ENCODE measurements at regions not wholly inside any gene's neighbourhood (a gene's known extent, or its start where the extent isn't known, plus 50 kb on each side); places are given as distances from the start of the nearest gene placed in this dataset.

DNA sequence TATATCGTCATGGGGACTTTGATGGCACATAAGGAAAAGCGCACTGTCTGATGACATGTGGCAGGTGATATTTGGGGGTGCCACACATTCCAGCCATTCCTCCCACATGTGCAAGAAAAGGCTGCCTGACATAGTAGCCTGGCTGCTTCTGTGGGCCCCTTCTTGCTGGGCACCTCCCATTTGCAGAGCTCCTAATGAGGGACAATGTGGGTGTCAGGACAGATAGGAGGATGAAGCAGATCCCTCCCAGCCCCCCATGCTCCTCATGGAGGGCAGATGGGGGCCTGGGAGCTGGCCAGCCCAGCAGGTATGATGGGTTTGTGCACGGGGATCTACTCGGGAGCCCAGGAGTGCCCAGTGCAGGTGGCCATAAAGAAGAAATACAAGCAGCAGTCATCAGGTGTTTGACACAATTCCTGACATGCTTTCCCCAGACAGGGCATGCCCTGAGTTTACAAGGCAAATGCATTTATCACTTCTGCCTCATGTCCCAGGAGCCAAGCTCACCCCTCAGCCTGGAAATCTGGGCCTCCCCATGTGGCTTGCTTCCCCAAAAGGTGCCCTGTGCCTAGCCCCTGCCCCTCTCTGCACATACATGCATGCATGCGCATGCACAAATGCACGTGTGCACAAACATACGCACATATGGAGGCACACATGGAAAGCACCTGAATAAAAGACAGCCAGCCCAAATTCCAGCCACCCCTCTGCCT, 260.6 kb upstream of the RPL38 start:
- H3K4me3 Mint-ChIP-seq (ENCODE audit: unreplicated experiment), result no peak overlapping the region
- peaks cover 5% of the 10 kb centered on the region for H3K4me1 Mint-ChIP-seq (ENCODE audit: unreplicated experiment)
- peaks cover 6% of the 10 kb centered on the region for H3K27me3 Mint-ChIP-seq (ENCODE audit: unreplicated experiment)
- DNase-seq (ENCODE audit: low spot score), result no peak
- TF ChIP-seq, protein P1, sequence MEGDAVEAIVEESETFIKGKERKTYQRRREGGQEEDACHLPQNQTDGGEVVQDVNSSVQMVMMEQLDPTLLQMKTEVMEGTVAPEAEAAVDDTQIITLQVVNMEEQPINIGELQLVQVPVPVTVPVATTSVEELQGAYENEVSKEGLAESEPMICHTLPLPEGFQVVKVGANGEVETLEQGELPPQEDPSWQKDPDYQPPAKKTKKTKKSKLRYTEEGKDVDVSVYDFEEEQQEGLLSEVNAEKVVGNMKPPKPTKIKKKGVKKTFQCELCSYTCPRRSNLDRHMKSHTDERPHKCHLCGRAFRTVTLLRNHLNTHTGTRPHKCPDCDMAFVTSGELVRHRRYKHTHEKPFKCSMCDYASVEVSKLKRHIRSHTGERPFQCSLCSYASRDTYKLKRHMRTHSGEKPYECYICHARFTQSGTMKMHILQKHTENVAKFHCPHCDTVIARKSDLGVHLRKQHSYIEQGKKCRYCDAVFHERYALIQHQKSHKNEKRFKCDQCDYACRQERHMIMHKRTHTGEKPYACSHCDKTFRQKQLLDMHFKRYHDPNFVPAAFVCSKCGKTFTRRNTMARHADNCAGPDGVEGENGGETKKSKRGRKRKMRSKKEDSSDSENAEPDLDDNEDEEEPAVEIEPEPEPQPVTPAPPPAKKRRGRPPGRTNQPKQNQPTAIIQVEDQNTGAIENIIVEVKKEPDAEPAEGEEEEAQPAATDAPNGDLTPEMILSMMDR (IDR thresholded peaks at IDR 0.05; ENCODE audit: unreplicated experiment), result no peak
- H3K36me3 Mint-ChIP-seq (ENCODE audit: low read depth, unreplicated experiment), result no peaks in the 10 kb centered on the region
- H3K27ac Mint-ChIP-seq (ENCODE audit: unreplicated experiment), result no peak overlapping the region
- H3K9me3 Mint-ChIP-seq (ENCODE audit: unreplicated experiment), result no peaks in the 10 kb centered on the region

DNA sequence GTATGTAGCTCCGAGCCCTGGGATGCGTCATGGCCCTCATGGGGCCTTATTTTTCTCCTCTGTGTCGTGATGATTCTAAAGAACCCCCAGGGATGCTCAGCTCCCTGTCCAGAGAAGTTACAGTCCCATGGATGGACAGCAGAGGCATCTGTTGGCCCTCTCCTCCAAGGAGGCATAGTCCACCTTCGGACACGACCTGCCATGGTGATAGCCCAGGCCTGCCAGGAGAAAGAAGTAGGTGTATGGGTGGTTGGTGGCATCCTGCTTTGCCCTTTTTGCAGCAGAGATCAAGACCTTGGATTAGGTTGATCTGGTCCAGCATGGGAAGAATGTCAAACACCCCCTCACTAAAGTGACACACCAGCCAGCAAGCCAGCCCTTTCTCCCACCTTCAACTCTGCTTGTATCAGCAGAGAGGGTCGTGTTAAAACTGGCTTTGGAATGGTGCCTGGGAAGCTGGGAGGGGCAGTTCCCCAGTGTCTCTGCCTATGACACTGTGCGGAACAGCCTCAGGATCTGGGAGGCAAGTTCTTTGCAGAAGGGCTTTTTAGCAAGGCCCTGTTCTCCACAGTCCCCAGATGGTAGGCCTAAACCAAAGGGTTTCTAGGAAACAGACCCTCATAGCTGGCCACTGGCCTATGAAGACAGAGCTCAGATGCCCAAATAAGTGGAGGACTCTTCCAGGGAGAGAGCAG, 259.9 kb upstream of the RPL38 start:
- TF ChIP-seq, protein P1 (IDR thresholded peaks at IDR 0.05; ENCODE audit: unreplicated experiment), result no peak
- H3K36me3 Mint-ChIP-seq (ENCODE audit: low read depth, unreplicated experiment), result no peaks in the 10 kb centered on the region
- no peak for DNase-seq (ENCODE audit: low spot score)
- H3K9me3 Mint-ChIP-seq (ENCODE audit: unreplicated experiment), result no peaks in the 10 kb centered on the region
- H3K4me3 Mint-ChIP-seq (ENCODE audit: unreplicated experiment), result no peak overlapping the region
- H3K27ac Mint-ChIP-seq (ENCODE audit: unreplicated experiment), result no peak overlapping the region
- peaks cover 5% of the 10 kb centered on the region for H3K4me1 Mint-ChIP-seq (ENCODE audit: unreplicated experiment)
- peaks cover 6% of the 10 kb centered on the region for H3K27me3 Mint-ChIP-seq (ENCODE audit: unreplicated experiment)

DNA sequence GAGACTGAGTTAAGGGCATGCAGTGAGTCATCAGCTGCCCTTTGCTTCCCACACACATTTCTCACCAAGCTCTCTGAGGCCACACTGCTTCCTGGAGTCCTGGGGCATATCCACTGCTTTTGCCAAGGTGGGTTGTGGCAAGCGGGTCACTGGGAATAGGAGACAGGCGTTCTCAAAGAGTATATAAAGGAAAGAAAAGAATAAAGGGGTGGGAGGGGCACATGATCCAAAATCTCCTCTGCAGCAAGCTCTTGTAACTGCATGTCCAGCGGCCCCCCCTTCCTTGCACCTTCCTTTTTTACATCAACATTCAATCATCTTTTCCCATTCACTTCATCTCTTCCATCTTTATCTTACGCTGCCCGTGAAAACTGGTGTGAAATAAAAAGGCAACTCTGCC, 259.1 kb upstream of the RPL38 start:
- Mint-ChIP-seq H3K27me3 (ENCODE audit: unreplicated experiment) (peaks cover 4% of the 10 kb centered on the region), H3K4me1 (ENCODE audit: unreplicated experiment) (peaks cover 5% of the 10 kb centered on the region), H3K4me3 (ENCODE audit: unreplicated experiment) (no peak overlapping the region), H3K36me3 (ENCODE audit: low read depth, unreplicated experiment) (no peaks in the 10 kb centered on the region), H3K27ac (ENCODE audit: unreplicated experiment) (no peak overlapping the region), H3K9me3 (ENCODE audit: unreplicated experiment) (no peaks in the 10 kb centered on the region)
- DNase-seq (ENCODE audit: low spot score), result no peak
- TF ChIP-seq, protein P1 (IDR thresholded peaks at IDR 0.05; ENCODE audit: unreplicated experiment), result no peak

DNA sequence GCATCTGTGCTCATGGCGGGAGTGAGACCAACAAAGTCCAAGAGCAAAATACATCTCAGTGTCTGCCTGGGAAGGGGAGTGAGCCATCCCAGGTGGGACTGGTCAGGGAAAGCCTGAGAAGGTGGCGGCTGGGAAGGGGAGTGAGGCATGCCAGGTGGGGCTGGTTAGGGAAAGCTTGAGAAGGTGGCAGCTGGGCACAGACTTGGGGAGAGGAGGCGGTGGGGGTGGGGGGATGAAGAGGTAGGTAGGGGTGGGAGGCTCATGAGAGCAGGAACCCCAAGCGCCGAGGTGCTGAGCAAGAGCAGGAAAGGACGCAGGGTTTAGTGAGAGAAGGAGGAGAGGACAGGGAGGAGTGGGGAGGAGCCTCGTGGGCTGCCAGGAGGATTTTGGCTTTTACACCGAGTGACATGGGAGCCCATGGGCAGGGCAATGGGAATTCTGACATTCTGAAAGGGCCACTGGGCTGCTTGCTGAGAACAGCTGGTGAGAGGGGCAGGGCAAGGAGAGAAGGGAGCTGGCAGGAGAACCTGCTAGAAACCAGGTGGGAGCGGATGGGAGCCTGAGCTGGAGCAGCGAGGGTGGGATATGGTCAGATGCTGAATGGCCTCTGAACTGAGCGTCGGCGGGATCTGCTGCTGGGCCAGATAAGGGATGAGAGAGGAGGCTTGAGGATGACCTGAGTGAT, 256.1 kb upstream of the RPL38 start:
- peak overlapping the region; percentile 12 for H3K4me3 Mint-ChIP-seq (ENCODE audit: unreplicated experiment)
- no peak for DNase-seq (ENCODE audit: low spot score)
- H3K27ac Mint-ChIP-seq (ENCODE audit: unreplicated experiment), result no peak overlapping the region
- H3K27me3 Mint-ChIP-seq (ENCODE audit: unreplicated experiment), result peaks cover 7% of the 10 kb centered on the region
- H3K36me3 Mint-ChIP-seq (ENCODE audit: low read depth, unreplicated experiment), result no peaks in the 10 kb centered on the region
- peaks cover 19% of the 10 kb centered on the region for H3K4me1 Mint-ChIP-seq (ENCODE audit: unreplicated experiment)
- H3K9me3 Mint-ChIP-seq (ENCODE audit: unreplicated experiment), result no peaks in the 10 kb centered on the region
- TF ChIP-seq, protein P1 (IDR thresholded peaks at IDR 0.05; ENCODE audit: unreplicated experiment), result no peak

Measured in endothelial cell (in vitro differentiated cells).